Muscle of leg (tissue), 3 donors: ENCODE measurements at regions not wholly inside any gene's neighbourhood (a gene's known extent, or its start where the extent isn't known, plus 50 kb on each side); places are given as distances from the start of the nearest gene placed in this dataset.
"Not testable (repeated sequence)": the region's sequence is repeated elsewhere in the genome, so short reads cannot be mapped to it uniquely, and the experiment has no call there.

Source experiments
- DNase-seq: peaks from one replicate; pipeline ENCODE4 v3.0.0; 2013
- H3K27ac ChIP-seq: one replicate; pipeline ENCODE4 v1.5.1; 2013; ENCODE audit warnings: mild to moderate bottlenecking, low read length, control low read depth
- H3K27me3 ChIP-seq: one replicate; pipeline ENCODE4 v1.6.1; 2013; ENCODE audit warnings: low read length; ENCODE audit not compliant: control insufficient read depth, insufficient read depth
- H3K36me3 ChIP-seq: one replicate; pipeline ENCODE4 v1.6.1; 2013; ENCODE audit warnings: low read length; ENCODE audit not compliant: control insufficient read depth, insufficient read depth
- H3K4me1 ChIP-seq: one replicate; pipeline ENCODE4 v1.6.1; 2013; ENCODE audit warnings: low read length; ENCODE audit not compliant: control insufficient read depth, insufficient read depth
- H3K4me3 ChIP-seq: one replicate; pipeline ENCODE4 v1.5.1; 2013; ENCODE audit warnings: low read length, control low read depth
- H3K9me3 ChIP-seq: replicated peaks from 2 replicates; pipeline ENCODE4 v1.6.1; 2013; ENCODE audit warnings: low read depth, low read length; ENCODE audit not compliant: control insufficient read depth
- WGBS: methylation state at CpG from one replicate; pipeline ENCODE4 v1.1.5; 2013; ENCODE audit warnings: missing lambda C conversion rate; ENCODE audit not compliant: insufficient coverage; 5-methylcytosine and 5-hydroxymethylcytosine counted together

- H3K4me3 ChIP-seq, DNase-seq, H3K27ac ChIP-seq, H3K4me1 ChIP-seq, H3K27me3 ChIP-seq, H3K36me3 ChIP-seq: not testable (repeated sequence)
- WGBS, result 75% methylated on average over 2 of the region's 6 CpGs
- peaks cover 35% of the 10 kb centered on the region for H3K9me3 ChIP-seq
Measured at GRCh38 chr14:105776112-105776511, 249.7 kb downstream of the TMEM121 start.

GRCh38 chr14:105776924-105777323 lies 250.5 kb downstream of the TMEM121 start:
- Histone ChIP-seq H3K4me3 (no peak overlapping the region), H3K36me3 (no peaks in the 10 kb centered on the region), H3K27me3 (no peaks in the 10 kb centered on the region), H3K4me1 (no peaks in the 10 kb centered on the region), H3K9me3 (peaks cover 35% of the 10 kb centered on the region), H3K27ac (no peak overlapping the region)
- no peak for DNase-seq
- WGBS, result 88% methylated on average over 12 of the region's 13 CpGs

GRCh38 chr14:105783707-105784106 lies 257.3 kb downstream of the TMEM121 start:
- H3K27ac ChIP-seq, result no peak overlapping the region
- no peaks in the 10 kb centered on the region for H3K27me3 ChIP-seq
- peaks cover 42% of the 10 kb centered on the region for H3K9me3 ChIP-seq
- H3K36me3 ChIP-seq, result no peaks in the 10 kb centered on the region
- H3K4me3 ChIP-seq, result no peak overlapping the region
- DNase-seq, result no peak
- no peaks in the 10 kb centered on the region for H3K4me1 ChIP-seq
- no CpG with 5 or more reads among the region's 3 CpGs for WGBS

GRCh38 chr14:105793836-105794235 lies 267.5 kb downstream of the TMEM121 start:
- WGBS, result no CpG with 5 or more reads among the region's 4 CpGs
- no peak overlapping the region for H3K27ac ChIP-seq
- H3K4me3 ChIP-seq, result no peak overlapping the region
- no peaks in the 10 kb centered on the region for H3K36me3 ChIP-seq
- peaks cover 37% of the 10 kb centered on the region for H3K9me3 ChIP-seq
- no peaks in the 10 kb centered on the region for H3K27me3 ChIP-seq
- no peak for DNase-seq
- H3K4me1 ChIP-seq, result no peaks in the 10 kb centered on the region

- no peak overlapping the region for H3K27ac ChIP-seq
- H3K36me3 ChIP-seq, result no peaks in the 10 kb centered on the region
- WGBS, result 89% methylated on average over 1 of the region's 1 CpG
- H3K9me3 ChIP-seq, result peaks cover 24% of the 10 kb centered on the region
- no peaks in the 10 kb centered on the region for H3K4me1 ChIP-seq
- no peak overlapping the region for H3K4me3 ChIP-seq
- no peaks in the 10 kb centered on the region for H3K27me3 ChIP-seq
- DNase-seq, result no peak
Measured at GRCh38 chr14:105797546-105797945, 271.2 kb downstream of the TMEM121 start.

- Histone ChIP-seq H3K27me3 (no peaks in the 10 kb centered on the region), H3K4me3 (no peak overlapping the region), H3K36me3 (no peaks in the 10 kb centered on the region), H3K27ac (no peak overlapping the region), H3K4me1 (no peaks in the 10 kb centered on the region), H3K9me3 (peaks cover 34% of the 10 kb centered on the region)
- DNase-seq, result no peak
Measured at GRCh38 chr14:105805701-105806100, 279.3 kb downstream of the TMEM121 start.

- no peak for DNase-seq
- Histone ChIP-seq H3K27ac (no peak overlapping the region), H3K9me3 (peaks cover 34% of the 10 kb centered on the region), H3K36me3 (no peaks in the 10 kb centered on the region), H3K4me1 (no peaks in the 10 kb centered on the region), H3K4me3 (no peak overlapping the region), H3K27me3 (no peaks in the 10 kb centered on the region)
- WGBS, result 48% methylated on average over 2 of the region's 3 CpGs
Measured at GRCh38 chr14:105806568-105806967, 280.2 kb downstream of the TMEM121 start.

- WGBS, result 73% methylated on average over 16 of the region's 21 CpGs
- Histone ChIP-seq H3K4me3 (no peak overlapping the region), H3K4me1 (no peaks in the 10 kb centered on the region), H3K36me3 (no peaks in the 10 kb centered on the region), H3K27ac (no peak overlapping the region), H3K27me3 (no peaks in the 10 kb centered on the region), H3K9me3 (peaks cover 48% of the 10 kb centered on the region)
- no peak for DNase-seq
Measured at GRCh38 chr14:105817971-105818711, 291.8 kb downstream of the TMEM121 start.

- Histone ChIP-seq H3K4me1 (no peaks in the 10 kb centered on the region), H3K27me3 (no peaks in the 10 kb centered on the region), H3K36me3 (no peaks in the 10 kb centered on the region), H3K27ac (no peak overlapping the region), H3K9me3 (peaks cover 48% of the 10 kb centered on the region), H3K4me3 (no peak overlapping the region)
- DNase-seq, result no peak
- 83% methylated on average over 11 of the region's 11 CpGs for WGBS
Measured at GRCh38 chr14:105818712-105819005, 292.3 kb downstream of the TMEM121 start.

- WGBS, result 77% methylated on average over 5 of the region's 6 CpGs
- Histone ChIP-seq H3K27me3 (no peaks in the 10 kb centered on the region), H3K4me3 (no peak overlapping the region)
Measured at GRCh38 chr14:105830171-105830570, 303.8 kb downstream of the TMEM121 start.

GRCh38 chr14:105836160-105836559 lies 309.8 kb downstream of the TMEM121 start:
- Histone ChIP-seq H3K27ac (no peak overlapping the region), H3K9me3 (peaks cover 48% of the 10 kb centered on the region), H3K36me3 (no peaks in the 10 kb centered on the region), H3K27me3 (no peaks in the 10 kb centered on the region), H3K4me1 (no peaks in the 10 kb centered on the region), H3K4me3 (no peak overlapping the region)
- WGBS, result 89% methylated on average over 10 of the region's 11 CpGs
- no peak for DNase-seq

More at GRCh38 chr14:105830171-105830570, 303.8 kb downstream of the TMEM121 start:
- no peak for DNase-seq
- Histone ChIP-seq H3K27ac (no peak overlapping the region), H3K9me3 (peaks cover 25% of the 10 kb centered on the region), H3K4me1 (no peaks in the 10 kb centered on the region), H3K36me3 (no peaks in the 10 kb centered on the region)
